ENCODE measurements at regions not wholly inside any gene's neighbourhood (a gene's known extent, or its start where the extent isn't known, plus 50 kb on each side); places are given as distances from the start of the nearest gene placed in this dataset.
"Not testable (repeated sequence)": the region's sequence is repeated elsewhere in the genome, so short reads cannot be mapped to it uniquely, and the experiment has no call there.

GRCh38 chr12:24363177-24363754, 413.8 kb upstream of the SOX5 start:
- no peak for DNase-seq (ENCODE audit: low read depth in 3 of 3)

- DNase-seq (ENCODE audit: low read depth in 3 of 3), result no peak
These were observed 412.6 kb upstream of the SOX5 start for GRCh38 chr12:24361877-24362580.

- no peak for DNase-seq (ENCODE audit: low read depth in 3 of 3)
These were observed 411.4 kb upstream of the SOX5 start for GRCh38 chr12:24360907-24361306.

- no peak for DNase-seq (ENCODE audit: low read depth in 3 of 3)
These were observed 411.0 kb upstream of the SOX5 start for GRCh38 chr12:24360461-24360860.

DNA sequence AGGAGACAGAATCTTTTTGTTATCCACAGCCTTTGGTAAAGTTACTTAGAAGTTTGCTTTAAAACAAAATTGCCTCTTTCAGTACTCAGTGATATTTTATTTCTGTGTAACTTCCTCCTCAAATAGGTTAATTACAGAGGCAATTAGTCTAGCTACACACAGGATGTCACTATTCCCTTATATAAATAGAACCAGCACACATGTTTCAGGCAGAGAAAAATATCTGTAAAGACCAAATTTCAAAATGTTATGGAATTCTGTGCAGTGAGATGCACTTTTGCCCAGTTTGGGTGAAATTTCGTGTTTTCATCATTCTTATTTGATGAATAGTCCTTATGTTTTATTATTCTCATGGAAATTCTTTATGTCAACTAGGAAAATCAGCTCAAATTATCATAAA, 410.6 kb upstream of the SOX5 start:
- no peak for DNase-seq (ENCODE audit: low read depth in 3 of 3)

DNA sequence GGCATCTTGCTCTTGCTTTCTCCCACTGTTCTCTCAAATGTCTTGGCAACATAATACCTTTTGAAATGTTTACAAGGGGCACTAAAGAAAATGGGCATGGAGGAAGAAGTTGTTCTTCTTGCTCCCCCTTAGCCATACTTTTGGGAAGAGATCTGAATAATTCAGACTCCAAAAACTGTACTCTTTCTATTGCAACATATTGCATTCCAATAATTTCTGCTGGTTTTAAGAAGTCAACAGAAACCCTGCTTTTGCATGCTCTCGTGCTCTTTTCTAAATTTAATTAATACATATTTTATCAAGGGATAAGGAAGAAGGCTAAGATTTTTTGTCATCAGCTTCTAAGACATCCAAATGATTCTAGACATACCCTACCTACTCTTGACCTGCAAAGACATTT, 409.9 kb upstream of the SOX5 start:
- DNase-seq (ENCODE audit: low read depth in 3 of 3), result no peak

GRCh38 chr12:24356240-24356804, 406.9 kb upstream of the SOX5 start:
- DNase-seq (ENCODE audit: low read depth in 3 of 3), result no peak

DNA sequence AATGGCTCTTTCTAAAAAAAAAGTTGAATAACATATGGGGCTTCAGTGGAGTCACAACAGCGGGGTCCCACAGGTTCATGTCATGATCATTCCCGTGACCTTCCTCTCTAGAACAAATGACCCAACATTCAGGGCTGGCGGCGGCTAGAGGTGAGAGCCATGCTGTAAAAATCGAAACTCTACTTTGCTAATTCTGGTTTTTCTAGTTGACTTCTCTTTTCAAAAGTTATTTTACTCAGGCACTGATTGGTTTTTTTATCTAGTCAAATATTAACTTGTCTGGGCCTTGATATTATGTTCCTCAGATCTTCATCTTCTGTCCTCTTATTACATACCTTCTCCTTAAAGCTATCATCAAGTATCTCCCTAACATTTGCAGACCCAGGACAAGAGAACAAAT, 402.9 kb upstream of the SOX5 start:
- no peak for DNase-seq (ENCODE audit: low read depth in 3 of 3)

GRCh38 chr12:24349051-24349799, 399.8 kb upstream of the SOX5 start:
- no peak for DNase-seq (ENCODE audit: low read depth in 3 of 3)

GRCh38 chr12:24348180-24348579, 398.7 kb upstream of the SOX5 start:
- DNase-seq (ENCODE audit: low read depth in 3 of 3), result not testable (repeated sequence)

DNA sequence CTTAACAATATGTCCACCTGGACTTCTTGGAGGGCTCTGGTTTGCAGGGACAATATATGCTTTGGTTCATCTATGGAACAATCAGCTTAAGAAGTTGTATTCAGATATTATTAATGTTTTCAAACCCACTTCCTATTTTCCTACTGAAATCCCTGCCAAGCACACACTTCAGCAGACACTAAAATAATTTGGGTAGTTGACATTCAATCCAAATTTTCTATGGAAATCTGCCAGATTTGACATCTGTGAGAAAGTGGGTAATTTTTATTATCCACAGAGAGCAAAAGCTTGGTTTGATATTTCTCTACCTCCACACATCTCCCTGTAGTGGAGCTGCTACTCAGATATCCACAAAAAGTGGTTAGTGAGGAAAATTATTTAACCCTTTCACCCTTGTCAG, 378.8 kb upstream of the SOX5 start:
- DNase-seq (ENCODE audit: low read depth in 3 of 3), result no peak

DNA sequence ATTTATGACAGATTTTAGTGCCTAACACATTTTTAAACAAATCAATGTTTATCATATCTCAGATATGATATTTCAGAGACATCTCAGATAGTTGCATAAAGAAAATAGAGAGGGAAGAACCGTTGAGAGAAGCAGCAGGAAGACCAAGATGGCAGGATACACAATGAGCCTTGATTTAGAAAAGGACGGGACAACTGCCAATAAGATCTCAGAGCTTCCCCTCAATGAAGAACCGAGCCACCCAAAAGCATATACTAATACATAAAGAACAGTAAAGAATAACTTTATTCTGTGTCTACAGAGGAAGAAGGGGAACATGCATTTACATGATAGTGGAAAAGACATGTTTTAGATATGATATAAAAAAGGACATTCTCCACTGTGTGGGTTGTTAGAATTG, 375.9 kb upstream of the SOX5 start:
- no peak for DNase-seq (ENCODE audit: low read depth in 3 of 3)

DNA sequence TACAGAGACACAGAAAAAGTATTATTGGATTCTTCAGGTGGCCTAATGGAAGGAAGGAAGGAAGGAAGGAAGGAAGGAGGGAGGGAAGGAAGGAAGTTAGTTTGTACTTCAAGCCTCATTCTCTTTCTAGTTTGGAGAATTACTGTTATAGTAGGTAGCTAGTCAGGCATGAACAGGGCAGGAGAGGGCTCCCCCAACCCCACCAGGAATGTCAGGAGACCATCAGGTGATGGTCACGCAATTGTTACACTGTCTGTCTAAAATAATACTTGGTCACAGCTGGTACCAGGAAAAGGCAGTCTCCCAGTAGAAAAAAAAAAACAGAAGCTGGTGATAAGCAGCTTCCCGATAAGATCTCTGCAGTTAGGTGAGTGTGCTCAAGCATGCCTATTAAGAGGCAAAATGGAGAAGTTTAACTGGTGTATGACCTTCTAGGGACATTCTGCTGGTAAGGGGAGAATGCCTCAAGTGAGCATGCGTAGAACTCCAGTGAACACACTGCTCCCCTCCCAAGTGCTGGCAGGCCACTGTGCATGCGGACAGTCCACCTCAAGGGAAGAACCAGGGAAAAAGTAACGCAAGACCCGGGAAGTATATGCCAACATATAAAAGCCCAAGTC, 358.4 kb upstream of the SOX5 start:
- no peak for DNase-seq (ENCODE audit: low read depth in 3 of 3)

DNA sequence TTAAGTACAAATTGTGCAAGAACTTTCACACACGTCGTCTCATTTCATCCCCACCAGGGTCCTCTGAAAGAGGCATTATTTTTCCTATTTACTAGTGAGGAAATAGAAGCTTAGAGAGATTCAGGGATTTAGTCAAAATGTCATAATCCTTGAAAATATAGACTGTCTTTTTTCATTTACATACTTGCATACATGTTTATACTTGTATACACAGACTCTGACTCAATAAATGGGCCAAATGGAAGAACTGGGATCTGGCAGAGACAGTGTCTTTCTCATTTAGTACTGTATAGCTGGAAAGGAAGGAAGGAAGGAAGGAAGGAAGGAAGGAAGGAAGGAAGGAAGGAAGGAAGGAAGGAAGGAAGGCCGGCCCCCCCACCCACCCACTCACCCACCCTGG, 357.7 kb upstream of the SOX5 start:
- no peak for DNase-seq (ENCODE audit: low read depth in 3 of 3)

- DNase-seq (ENCODE audit: low read depth in 3 of 3), result no peak
These were observed 356.5 kb upstream of the SOX5 start for GRCh38 chr12:24306001-24306400.

DNA sequence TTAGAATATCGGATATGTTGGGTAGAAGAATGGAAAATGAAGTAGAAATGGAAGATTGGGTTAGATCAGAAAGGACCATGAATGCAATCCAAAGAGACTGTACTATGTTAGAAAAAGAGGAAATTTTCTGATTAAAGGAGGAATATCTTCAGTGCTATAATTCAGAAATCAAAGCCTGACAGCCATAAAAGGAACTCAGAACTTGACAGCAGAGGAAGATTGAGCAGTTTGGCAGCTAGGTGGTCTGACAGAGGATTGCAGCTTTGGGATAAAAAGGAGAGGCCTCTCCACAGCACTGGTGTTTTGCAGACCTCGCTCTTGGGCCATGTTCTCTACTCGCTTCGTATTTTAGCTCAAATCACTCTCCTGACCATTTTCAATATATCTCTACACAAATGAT, 354.8 kb upstream of the SOX5 start:
- DNase-seq (ENCODE audit: low read depth in 3 of 3), result no peak

GRCh38 chr12:24302708-24303107, 353.2 kb upstream of the SOX5 start:
- DNase-seq (ENCODE audit: low read depth in 3 of 3), result no peak

DNA sequence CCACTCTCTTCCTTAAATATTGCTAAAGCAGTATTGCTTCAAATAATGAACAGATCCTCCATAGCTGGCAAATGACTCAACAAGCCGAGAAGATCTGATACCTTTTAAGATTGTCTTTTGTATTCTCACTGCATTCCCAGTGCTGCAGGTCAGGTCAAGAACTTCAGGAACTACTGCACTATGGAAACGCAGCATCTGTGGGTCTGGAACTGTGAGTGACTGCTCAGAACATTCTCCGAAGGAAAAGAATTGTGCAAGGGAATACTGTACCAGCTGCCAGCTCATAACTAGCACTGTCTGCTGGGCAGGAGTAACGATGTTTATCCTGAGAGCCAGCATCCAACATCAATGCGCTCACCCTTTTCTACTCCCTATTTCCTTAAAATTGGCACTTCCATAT, 348.0 kb upstream of the SOX5 start:
- DNase-seq (ENCODE audit: low read depth in 3 of 3), result no peak

DNA sequence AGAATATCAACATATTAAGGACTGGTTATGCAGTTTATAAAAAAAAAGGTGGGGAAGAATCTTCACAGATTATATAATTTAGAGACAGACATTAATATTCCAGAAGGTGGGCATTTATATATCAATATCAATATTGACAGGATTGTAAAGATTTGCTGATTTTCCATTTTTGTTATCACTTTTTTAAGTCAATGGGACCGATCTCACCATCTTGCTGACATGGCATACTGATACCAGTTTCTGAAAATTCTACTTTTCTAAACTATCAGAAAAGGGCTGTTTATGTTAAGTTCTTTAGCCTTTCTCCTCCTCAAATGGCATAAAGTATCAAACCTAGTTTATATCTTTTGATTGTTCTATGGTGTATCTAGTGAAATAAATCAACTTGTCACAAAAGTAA, 344.1 kb upstream of the SOX5 start:
- no peak for DNase-seq (ENCODE audit: low read depth in 3 of 3)

- no peak for DNase-seq (ENCODE audit: low read depth in 3 of 3)
These were observed 338.5 kb upstream of the SOX5 start for GRCh38 chr12:24287963-24288362.

- no peak for DNase-seq (ENCODE audit: low read depth in 3 of 3)
These were observed 336.0 kb upstream of the SOX5 start for GRCh38 chr12:24285448-24285847.

- no peak for DNase-seq (ENCODE audit: low read depth in 3 of 3)
These were observed 331.9 kb upstream of the SOX5 start for GRCh38 chr12:24281341-24281740.
